MCF 10A (cell line): ENCODE measurements at regions not wholly inside any gene's neighbourhood (a gene's known extent, or its start where the extent isn't known, plus 50 kb on each side); places are given as distances from the start of the nearest gene placed in this dataset.
"Not testable (repeated sequence)": the region's sequence is repeated elsewhere in the genome, so short reads cannot be mapped to it uniquely, and the experiment has no call there.

Experiments used
- BruUV-seq: library from RNA; stranded (reverse); fragments of 400-500 nt; replicated peaks from 2 replicates; lab custom pipeline; 2021; lab: Mats Ljungman, UMichigan
- CTCF ChIA-PET: fragments of 300-600 bp; sonication (Branson Sonifier 250); formaldehyde crosslinking; extraction: SDS; loops from one replicate; lab custom pipeline; 2021; ENCODE audit warnings: antibody characterized with exemption, inconsistent platforms; lab: Yijun Ruan, JAX
- POLR2A ChIA-PET: fragments of 300-600, 350-650 bp; sonication (Branson Sonifier 250); formaldehyde crosslinking; extraction: SDS; loops from one replicate; lab custom pipeline; 2020; ENCODE audit warnings: antibody characterized with exemption, inconsistent platforms; lab: Yijun Ruan, JAX
- DNase-seq: peaks from one replicate; pipeline ENCODE4 v3.0.0-alpha.2; 2018; ENCODE audit not compliant: unreplicated experiment
- H3K27ac Mint-ChIP-seq: one replicate; pipeline ENCODE4 v1.8.0; 2022; ENCODE audit warnings: mild to moderate bottlenecking, low read depth, mixed read lengths; ENCODE audit not compliant: unreplicated experiment
- H3K27me3 Mint-ChIP-seq: one replicate; pipeline ENCODE4 v1.8.0; 2022; ENCODE audit warnings: mixed read lengths; ENCODE audit not compliant: insufficient read depth, unreplicated experiment
- H3K36me3 Mint-ChIP-seq: one replicate; pipeline ENCODE4 v1.8.0; 2022; ENCODE audit warnings: mild to moderate bottlenecking, moderate library complexity, mixed read lengths; ENCODE audit not compliant: insufficient read depth, unreplicated experiment
- H3K4me1 Mint-ChIP-seq: one replicate; pipeline ENCODE4 v1.8.0; 2022; ENCODE audit warnings: mixed read lengths; ENCODE audit not compliant: insufficient read depth, unreplicated experiment
- H3K4me3 Mint-ChIP-seq: one replicate; pipeline ENCODE4 v1.8.0; 2022; ENCODE audit warnings: mild to moderate bottlenecking, moderate library complexity, mixed read lengths; ENCODE audit not compliant: unreplicated experiment
- H3K9me3 Mint-ChIP-seq: one replicate; pipeline ENCODE4 v1.8.0; 2022; ENCODE audit warnings: mixed read lengths; ENCODE audit not compliant: unreplicated experiment
- CTCF ChIP-seq: fragments of 200-600 bp; IDR thresholded peaks from one replicate; pipeline ENCODE4 v1.8.0; 2022; ENCODE audit warnings: antibody characterized with exemption, mild to moderate bottlenecking; ENCODE audit not compliant: unreplicated experiment
- intact Hi-C: fragments of 100-400 bp; cut with micrococcal nuclease; formaldehyde crosslinking; loops from 2 replicates; pipeline ENCODE4 v1.14.1; 2022

- no peak for DNase-seq
- Mint-ChIP-seq H3K4me3 (no peak overlapping the region), H3K4me1 (no peaks in the 10 kb centered on the region), H3K27me3 (no peaks in the 10 kb centered on the region), H3K9me3 (no peaks in the 10 kb centered on the region), H3K27ac (no peak overlapping the region), H3K36me3 (no peaks in the 10 kb centered on the region)
- POLR2A ChIA-PET: no interaction called here
- intact Hi-C loops: no loop called here
- no peak for TF ChIP-seq CTCF
- CTCF ChIA-PET: interaction anchor here (1.0 kb wide), 1 partner anchor 57 kb away, joined by 3 read pairs; no protein-coding TSS in a partner anchor
- no TSS peak for BruUV-seq
These were observed 339.2 kb upstream of the ONECUT1 start for GRCh38 chr15:53129121-53129904.

GRCh38 chr15:53128652-53129051, 338.5 kb upstream of the ONECUT1 start:
- Mint-ChIP-seq H3K9me3 (no peaks in the 10 kb centered on the region), H3K4me3 (no peak overlapping the region), H3K4me1 (no peaks in the 10 kb centered on the region), H3K27me3 (no peaks in the 10 kb centered on the region), H3K36me3 (no peaks in the 10 kb centered on the region), H3K27ac (no peak overlapping the region)
- intact Hi-C loops: no loop called here
- no peak for DNase-seq
- CTCF ChIA-PET: no interaction called here
- no TSS peak for BruUV-seq
- POLR2A ChIA-PET: no interaction called here
- TF ChIP-seq CTCF: no peak

- intact Hi-C loops: no loop called here
- ChIA-PET CTCF (no interaction called here), POLR2A (no interaction called here)
- Mint-ChIP-seq H3K36me3 (no peaks in the 10 kb centered on the region), H3K27me3 (no peaks in the 10 kb centered on the region), H3K4me1 (no peaks in the 10 kb centered on the region), H3K9me3 (no peaks in the 10 kb centered on the region), H3K4me3 (no peak overlapping the region), H3K27ac (no peak overlapping the region)
- BruUV-seq: no TSS peak
- TF ChIP-seq CTCF: no peak
- no peak for DNase-seq
These were observed 336.0 kb upstream of the ONECUT1 start for GRCh38 chr15:53126144-53126543.

- H3K27me3 Mint-ChIP-seq: no peaks in the 10 kb centered on the region
- H3K4me1 Mint-ChIP-seq: no peaks in the 10 kb centered on the region
- ChIA-PET CTCF (no interaction called here), POLR2A (no interaction called here)
- no peaks in the 10 kb centered on the region for H3K36me3 Mint-ChIP-seq
- H3K27ac Mint-ChIP-seq: no peak overlapping the region
- H3K9me3 Mint-ChIP-seq: no peaks in the 10 kb centered on the region
- H3K4me3 Mint-ChIP-seq: no peak overlapping the region
- TF ChIP-seq CTCF: no peak
- BruUV-seq: no TSS peak
- DNase-seq: no peak
- intact Hi-C loops: no loop called here
These were observed 332.7 kb upstream of the ONECUT1 start for GRCh38 chr15:53122818-53123217.

GRCh38 chr15:53116915-53117314, 326.8 kb upstream of the ONECUT1 start:
- CTCF ChIA-PET, H3K27ac Mint-ChIP-seq, intact Hi-C loops, H3K4me3 Mint-ChIP-seq, H3K4me1 Mint-ChIP-seq, POLR2A ChIA-PET, H3K36me3 Mint-ChIP-seq, DNase-seq, BruUV-seq, H3K27me3 Mint-ChIP-seq: not testable (repeated sequence)
- peaks cover 12% of the 10 kb centered on the region for H3K9me3 Mint-ChIP-seq
